PC-3 (cell line): ENCODE measurements at regions not wholly inside any gene's neighbourhood (a gene's known extent, or its start where the extent isn't known, plus 50 kb on each side); places are given as distances from the start of the nearest gene placed in this dataset.

Experiments
- ATAC-seq: fragments of 200-7000 bp; cut with Tn5 transposase; 2 replicates; pipeline ENCODE4 v1.9.1; 2020; ENCODE audit warnings: mild to moderate bottlenecking, moderate library complexity
- BruUV-seq: library from RNA; stranded (reverse); fragments of 400-500 nt; replicated peaks from 2 replicates; lab custom pipeline; 2021; lab: Mats Ljungman, UMichigan
- CTCF ChIA-PET: fragments of 300-600 bp; sonication (Branson Sonifier 250); formaldehyde crosslinking; loops from one replicate; lab custom pipeline; 2022; ENCODE audit warnings: antibody characterized with exemption; lab: Charles Lee
- POLR2A ChIA-PET: fragments of 300-600 bp; sonication (Branson Sonifier 250); formaldehyde crosslinking; loops from one replicate; lab custom pipeline; 2022; ENCODE audit warnings: antibody characterized with exemption; ENCODE audit not compliant: unreplicated experiment; lab: Charles Lee
- DNase-seq: peaks from one replicate; pipeline ENCODE4 v3.0.0-alpha.2; 2015
- H2AFZ ChIP-seq: fragments of 300-600 bp; sonication (generic); 2 replicates; pipeline ENCODE4 v1.6.0; 2016; ENCODE audit warnings: antibody characterized with exemption, low read length
- H3F3A ChIP-seq: fragments of 300-600 bp; sonication (generic); one replicate; pipeline ENCODE4 v1.6.0; 2017; ENCODE audit warnings: antibody characterized with exemption, low read length, control low read depth, mild to moderate bottlenecking; ENCODE audit not compliant: unreplicated experiment
- H3K27ac ChIP-seq: fragments of 300-600 bp; sonication (generic); 2 replicates; pipeline ENCODE4 v1.5.1; 2016; ENCODE audit warnings: mild to moderate bottlenecking, low read length
- H3K27me3 ChIP-seq: fragments of 300-600 bp; sonication (generic); 2 replicates; pipeline ENCODE4 v1.6.1; 2016; ENCODE audit warnings: low read length, mixed read lengths
- H3K36me3 ChIP-seq: fragments of 300-600 bp; sonication (generic); 2 replicates; pipeline ENCODE4 v1.6.1; 2016; ENCODE audit warnings: low read depth, mixed run types, low read length, mixed read lengths
- H3K4me1 ChIP-seq: fragments of 300-600 bp; sonication (generic); 2 replicates; pipeline ENCODE4 v1.5.1; 2016; ENCODE audit warnings: low read length; ENCODE audit not compliant: insufficient read depth
- H3K4me2 ChIP-seq: fragments of 300-600 bp; sonication (generic); 2 replicates; pipeline ENCODE4 v1.6.0; 2016; ENCODE audit warnings: low read length
- H3K4me3 ChIP-seq: fragments of 300-600 bp; sonication (generic); 2 replicates; pipeline ENCODE4 v1.5.1; 2016; ENCODE audit warnings: mild to moderate bottlenecking, low read length, mixed read lengths
- H3K79me2 ChIP-seq: fragments of 300-600 bp; sonication (generic); 2 replicates; pipeline ENCODE4 v1.6.1; 2017; ENCODE audit warnings: low read length, mixed read lengths
- H3K9ac ChIP-seq: fragments of 300-600 bp; sonication (generic); 2 replicates; pipeline ENCODE4 v1.6.0; 2016; ENCODE audit warnings: mild to moderate bottlenecking, low read length
- H3K9me2 ChIP-seq: fragments of 300-600 bp; sonication (generic); replicated peaks from 2 replicates; pipeline ENCODE4 v1.6.1; 2016; ENCODE audit warnings: mixed run types, low read length, mixed read lengths
- H3K9me3 ChIP-seq: fragments of 300-600 bp; sonication (generic); 2 replicates; pipeline ENCODE4 v1.6.1; 2016; ENCODE audit warnings: low read length, mixed read lengths
- H4K20me1 ChIP-seq: fragments of 300-600 bp; sonication (generic); 2 replicates; pipeline ENCODE4 v1.6.1; 2016; ENCODE audit warnings: low read length, mixed read lengths
- EZH2 ChIP-seq: fragments of 300-600 bp; sonication (generic); IDR thresholded peaks from one replicate; pipeline ENCODE4 v1.6.1; 2017; ENCODE audit warnings: antibody characterized with exemption, mild to moderate bottlenecking, low read length; ENCODE audit not compliant: unreplicated experiment
- EZH2phosphoT487 ChIP-seq: fragments of 300-600 bp; sonication (generic); IDR thresholded peaks from 2 replicates; pipeline ENCODE4 v1.6.1; 2018; ENCODE audit warnings: mild to moderate bottlenecking, antibody characterized with exemption, low read length, borderline replicate concordance
- intact Hi-C: fragments of 100-400 bp; cut with micrococcal nuclease; formaldehyde crosslinking; loops from 2 replicates; pipeline ENCODE4 v1.9.0; 2023
- TF ChIP-seq, protein P1 (sequence below): fragments of 300-600 bp; sonication (generic); conservative IDR thresholded peaks from 2 replicates; pipeline ENCODE4 v1.5.1; 2017; ENCODE audit warnings: antibody characterized with exemption, low read depth, mild to moderate bottlenecking, low read length

DNA sequence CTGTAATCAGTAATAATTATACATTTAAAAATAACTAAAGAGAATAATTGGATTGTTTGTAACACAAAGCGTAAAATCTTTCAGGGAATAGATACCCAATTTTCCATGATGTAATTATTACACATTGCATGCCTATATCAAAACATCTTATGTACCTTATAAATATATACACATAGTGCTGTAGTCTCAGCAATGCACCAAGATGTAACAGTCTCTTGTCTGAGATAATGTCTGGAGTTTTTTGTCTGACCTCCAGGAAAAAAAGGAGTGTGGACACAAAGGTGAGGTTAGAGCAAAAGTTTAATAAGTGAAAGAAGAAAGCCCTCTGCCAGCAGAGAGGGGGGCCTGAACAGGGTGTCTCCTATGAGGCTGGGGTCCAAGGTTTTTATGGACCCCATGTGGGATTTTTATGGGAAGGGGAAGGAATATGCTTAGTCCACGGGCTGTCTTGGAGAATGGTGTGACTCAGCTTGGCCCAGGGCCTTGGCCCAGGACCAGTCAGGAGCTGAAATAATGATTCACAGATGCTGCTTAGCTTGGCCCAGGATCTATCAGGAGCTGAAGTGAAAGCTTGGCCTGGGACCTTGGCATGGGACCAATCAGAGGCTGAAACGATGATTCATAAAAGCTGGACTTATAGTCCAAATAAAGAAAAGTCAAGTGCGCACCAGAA lies 545.0 kb downstream of the ZPLD1 start:
- Histone ChIP-seq H3K79me2 (no peaks in the 10 kb centered on the region), H3K4me2 (no peak overlapping the region), H3F3A (no peaks in the 10 kb centered on the region), H4K20me1 (no peaks in the 10 kb centered on the region), H3K9me2 (no peaks in the 10 kb centered on the region), H2AFZ (no peak overlapping the region), H3K4me3 (no peak overlapping the region), H3K9ac (no peak overlapping the region), H3K27me3 (no peaks in the 10 kb centered on the region), H3K4me1 (peaks cover 3% of the 10 kb centered on the region; the same call in 1 of the 2 replicates), H3K27ac (no peak overlapping the region), H3K36me3 (no peaks in the 10 kb centered on the region), H3K9me3 (no peaks in the 10 kb centered on the region)
- ChIA-PET POLR2A (no interaction called here), CTCF (no interaction called here)
- peak; percentile 79 for DNase-seq
- peak; percentile 98 for ATAC-seq
- intact Hi-C loops, result no loop called here
- TF ChIP-seq, protein P1, sequence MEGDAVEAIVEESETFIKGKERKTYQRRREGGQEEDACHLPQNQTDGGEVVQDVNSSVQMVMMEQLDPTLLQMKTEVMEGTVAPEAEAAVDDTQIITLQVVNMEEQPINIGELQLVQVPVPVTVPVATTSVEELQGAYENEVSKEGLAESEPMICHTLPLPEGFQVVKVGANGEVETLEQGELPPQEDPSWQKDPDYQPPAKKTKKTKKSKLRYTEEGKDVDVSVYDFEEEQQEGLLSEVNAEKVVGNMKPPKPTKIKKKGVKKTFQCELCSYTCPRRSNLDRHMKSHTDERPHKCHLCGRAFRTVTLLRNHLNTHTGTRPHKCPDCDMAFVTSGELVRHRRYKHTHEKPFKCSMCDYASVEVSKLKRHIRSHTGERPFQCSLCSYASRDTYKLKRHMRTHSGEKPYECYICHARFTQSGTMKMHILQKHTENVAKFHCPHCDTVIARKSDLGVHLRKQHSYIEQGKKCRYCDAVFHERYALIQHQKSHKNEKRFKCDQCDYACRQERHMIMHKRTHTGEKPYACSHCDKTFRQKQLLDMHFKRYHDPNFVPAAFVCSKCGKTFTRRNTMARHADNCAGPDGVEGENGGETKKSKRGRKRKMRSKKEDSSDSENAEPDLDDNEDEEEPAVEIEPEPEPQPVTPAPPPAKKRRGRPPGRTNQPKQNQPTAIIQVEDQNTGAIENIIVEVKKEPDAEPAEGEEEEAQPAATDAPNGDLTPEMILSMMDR, result no peak
- TF ChIP-seq EZH2phosphoT487 (no peak), EZH2 (no peak)
- BruUV-seq, result no TSS peak

DNA sequence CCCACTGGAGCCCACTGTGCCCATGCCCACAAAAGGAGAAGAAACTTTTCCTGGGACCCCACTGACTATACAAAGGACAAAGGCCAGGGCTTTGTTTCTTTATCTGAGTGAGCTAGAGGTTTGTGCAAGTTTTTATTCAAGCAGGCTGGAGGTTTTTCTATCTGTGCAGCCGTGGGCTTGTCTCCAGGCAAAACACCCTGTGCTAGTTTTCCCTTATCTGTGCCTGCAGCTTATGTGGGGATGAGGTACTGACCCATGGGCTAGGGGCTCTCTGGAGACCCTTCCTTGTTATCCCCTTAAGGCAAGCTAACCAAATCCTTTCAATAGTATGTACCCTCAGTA lies 545.5 kb downstream of the ZPLD1 start:
- no peak overlapping the region for H3K27ac ChIP-seq
- H3K9ac ChIP-seq, result no peak overlapping the region

DNA sequence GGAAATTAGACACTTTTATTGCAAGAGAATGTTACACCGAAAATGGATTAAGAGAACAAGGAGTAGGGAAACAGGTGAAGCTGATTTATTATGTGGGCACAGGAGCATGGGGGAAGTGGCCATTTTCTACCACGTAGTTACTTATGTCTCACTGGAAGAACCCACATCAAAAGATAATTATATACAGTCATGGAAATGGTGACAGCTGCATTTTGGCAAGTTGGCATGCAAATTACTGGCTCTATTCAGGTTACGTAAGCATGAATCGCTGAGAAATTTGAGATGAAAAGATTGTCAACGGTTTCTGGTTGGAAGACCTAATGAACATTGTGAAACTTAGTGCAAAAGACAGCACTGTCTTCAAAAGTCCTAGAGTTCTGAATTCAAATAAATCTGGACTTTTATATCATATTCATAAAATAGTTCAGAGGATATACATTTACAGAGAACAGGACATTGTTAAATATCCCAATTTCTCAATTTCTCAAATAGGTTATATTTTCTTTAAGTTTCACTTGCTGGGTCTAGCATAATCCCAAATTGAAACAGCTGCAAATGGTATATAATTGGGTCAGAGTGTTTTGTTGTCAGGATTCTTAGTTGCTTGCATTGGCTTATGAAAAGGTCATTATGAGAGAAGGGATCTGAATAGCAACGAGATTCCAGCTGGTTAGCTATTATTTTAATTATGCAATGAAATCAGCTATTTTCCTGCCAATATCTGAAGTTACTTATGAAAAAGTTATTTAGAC lies 567.8 kb downstream of the ZPLD1 start:
- BruUV-seq, result no TSS peak
- POLR2A ChIA-PET, result no interaction called here
- intact Hi-C loops, result no loop called here

More for the DNA sequence above, 545.5 kb downstream of the ZPLD1 start:
- BruUV-seq, result no TSS peak
- DNase-seq, result no peak
- no peak; the same call in 1 of the 2 replicates for ATAC-seq
- no peak for TF ChIP-seq EZH2phosphoT487
- peaks cover 3% of the 10 kb centered on the region; the same call in 1 of the 2 replicates for H3K4me1 ChIP-seq
- H3K79me2 ChIP-seq, result no peaks in the 10 kb centered on the region
- no peaks in the 10 kb centered on the region for H4K20me1 ChIP-seq
- ChIA-PET POLR2A (no interaction called here), CTCF (no interaction called here)
- no peaks in the 10 kb centered on the region for H3F3A ChIP-seq
- no peak overlapping the region for H3K4me2 ChIP-seq
- intact Hi-C loops, result no loop called here
- no peaks in the 10 kb centered on the region for H3K36me3 ChIP-seq
- no peak overlapping the region for H3K4me3 ChIP-seq
- no peaks in the 10 kb centered on the region for H3K27me3 ChIP-seq
- H3K9me3 ChIP-seq, result no peaks in the 10 kb centered on the region
- no peaks in the 10 kb centered on the region for H3K9me2 ChIP-seq
- H2AFZ ChIP-seq, result no peak overlapping the region

More for the DNA sequence above, 567.8 kb downstream of the ZPLD1 start:
- Histone ChIP-seq H3K4me1 (no peaks in the 10 kb centered on the region), H2AFZ (no peak overlapping the region), H3K9ac (no peak overlapping the region), H3K4me3 (no peak overlapping the region), H3F3A (no peaks in the 10 kb centered on the region), H3K27me3 (no peaks in the 10 kb centered on the region), H3K4me2 (no peak overlapping the region), H3K9me2 (no peaks in the 10 kb centered on the region), H3K27ac (no peak overlapping the region), H3K79me2 (no peaks in the 10 kb centered on the region), H4K20me1 (no peaks in the 10 kb centered on the region), H3K36me3 (no peaks in the 10 kb centered on the region), H3K9me3 (no peaks in the 10 kb centered on the region)
- CTCF ChIA-PET, result no interaction called here
- TF ChIP-seq EZH2phosphoT487 (no peak), EZH2 (no peak)
- TF ChIP-seq, protein P1, result no peak
- ATAC-seq (no peak), DNase-seq (no peak)
